ENCODE measurements at regions not wholly inside any gene's neighbourhood (a gene's known extent, or its start where the extent isn't known, plus 50 kb on each side); places are given as distances from the start of the nearest gene placed in this dataset.
A peak's percentile ranks its signal among the peaks of the same experiment; 100 is the strongest.
"Not testable (repeated sequence)": the region's sequence is repeated elsewhere in the genome, so short reads cannot be mapped to it uniquely, and the experiment has no call there.

- DNase-seq; H3K36me3 Mint-ChIP-seq; H3K9me3 Mint-ChIP-seq; H3K27me3 Mint-ChIP-seq; H3K27ac Mint-ChIP-seq; ATAC-seq (ENCODE audit: low read depth in 2 of 2); H3K4me3 Mint-ChIP-seq: not testable (repeated sequence)
- peaks cover 6 to 12% (median 8%) of the 10 kb centered on the region in 3 donors for H3K4me1 Mint-ChIP-seq
Measured at GRCh38 chr7:6929588-6929987, 103.5 kb upstream of the CCZ1B start.

GRCh38 chr7:6930081-6930635 lies 104.1 kb upstream of the CCZ1B start:
- not testable (repeated sequence) for H3K36me3 Mint-ChIP-seq; H3K27me3 Mint-ChIP-seq; H3K9me3 Mint-ChIP-seq; ATAC-seq (ENCODE audit: low read depth in 2 of 2); DNase-seq
- peak overlapping the region in 3 of 8 donors; percentile 6 to 73 (median 20) for H3K4me3 Mint-ChIP-seq
- H3K4me1 Mint-ChIP-seq: peaks cover 6 to 12% (median 8%) of the 10 kb centered on the region in 3 donors
- peak overlapping the region in 2 of 6 donors; percentile 27 to 47 for H3K27ac Mint-ChIP-seq

- H3K9me3 Mint-ChIP-seq; DNase-seq; H3K36me3 Mint-ChIP-seq; H3K27me3 Mint-ChIP-seq; ATAC-seq (ENCODE audit: low read depth in 2 of 2); H3K4me3 Mint-ChIP-seq: not testable (repeated sequence)
- Mint-ChIP-seq H3K4me1 (peaks cover 6 to 12% (median 8%) of the 10 kb centered on the region in 3 donors), H3K27ac (peak overlapping the region in 1 of 6 donors; percentile 47)
Measured at GRCh38 chr7:6930787-6931186, 104.7 kb upstream of the CCZ1B start.

GRCh38 chr7:6931456-6931855 lies 105.4 kb upstream of the CCZ1B start:
- not testable (repeated sequence) for H3K4me3 Mint-ChIP-seq; H3K9me3 Mint-ChIP-seq; DNase-seq; H3K36me3 Mint-ChIP-seq; H3K27me3 Mint-ChIP-seq; ATAC-seq (ENCODE audit: low read depth in 2 of 2); H3K27ac Mint-ChIP-seq
- peaks cover 6 to 12% (median 8%) of the 10 kb centered on the region in 3 donors for H3K4me1 Mint-ChIP-seq

- peaks cover 6 to 12% (median 8%) of the 10 kb centered on the region in 3 donors for H3K4me1 Mint-ChIP-seq
- ATAC-seq (ENCODE audit: low read depth in 2 of 2); DNase-seq; H3K9me3 Mint-ChIP-seq; H3K27me3 Mint-ChIP-seq; H3K36me3 Mint-ChIP-seq; H3K27ac Mint-ChIP-seq; H3K4me3 Mint-ChIP-seq: not testable (repeated sequence)
Measured at GRCh38 chr7:6933954-6934632, 108.0 kb upstream of the CCZ1B start.

- DNase-seq (no peak), ATAC-seq (ENCODE audit: low read depth in 2 of 2) (no peak)
- Mint-ChIP-seq H3K36me3 (no peaks in the 10 kb centered on the region), H3K9me3 (no peaks in the 10 kb centered on the region), H3K27ac (no peak overlapping the region), H3K4me1 (peaks cover 6 to 12% (median 8%) of the 10 kb centered on the region in 3 donors), H3K4me3 (no peak overlapping the region), H3K27me3 (no peaks in the 10 kb centered on the region)
Measured at GRCh38 chr7:6934981-6935380, 108.9 kb upstream of the CCZ1B start.

GRCh38 chr7:6936626-6937025 lies 110.6 kb upstream of the CCZ1B start:
- not testable (repeated sequence) for H3K9me3 Mint-ChIP-seq, H3K4me3 Mint-ChIP-seq

GRCh38 chr7:6937746-6938145 lies 111.7 kb upstream of the CCZ1B start:
- DNase-seq; ATAC-seq (ENCODE audit: low read depth in 2 of 2); H3K4me3 Mint-ChIP-seq; H3K9me3 Mint-ChIP-seq; H3K36me3 Mint-ChIP-seq; H3K27me3 Mint-ChIP-seq; H3K27ac Mint-ChIP-seq; H3K4me1 Mint-ChIP-seq: not testable (repeated sequence)

More at GRCh38 chr7:6936626-6937025, 110.6 kb upstream of the CCZ1B start:
- H3K36me3 Mint-ChIP-seq; ATAC-seq (ENCODE audit: low read depth in 2 of 2); H3K4me1 Mint-ChIP-seq; H3K27ac Mint-ChIP-seq; H3K27me3 Mint-ChIP-seq; DNase-seq: not testable (repeated sequence)

GRCh38 chr7:6938284-6938683 lies 112.2 kb upstream of the CCZ1B start:
- not testable (repeated sequence) for DNase-seq; ATAC-seq (ENCODE audit: low read depth in 2 of 2); H3K4me3 Mint-ChIP-seq; H3K27me3 Mint-ChIP-seq; H3K36me3 Mint-ChIP-seq; H3K27ac Mint-ChIP-seq; H3K9me3 Mint-ChIP-seq; H3K4me1 Mint-ChIP-seq

GRCh38 chr7:6939126-6939525 lies 113.1 kb upstream of the CCZ1B start:
- peak overlapping the region in 1 of 6 donors; percentile 87 for H3K27ac Mint-ChIP-seq
- not testable (repeated sequence) for H3K4me3 Mint-ChIP-seq; H3K36me3 Mint-ChIP-seq; H3K4me1 Mint-ChIP-seq; H3K9me3 Mint-ChIP-seq; DNase-seq; H3K27me3 Mint-ChIP-seq; ATAC-seq (ENCODE audit: low read depth in 2 of 2)

GRCh38 chr7:6939896-6940295 lies 113.8 kb upstream of the CCZ1B start:
- not testable (repeated sequence) for H3K9me3 Mint-ChIP-seq; ATAC-seq (ENCODE audit: low read depth in 2 of 2); H3K4me3 Mint-ChIP-seq; DNase-seq; H3K4me1 Mint-ChIP-seq; H3K36me3 Mint-ChIP-seq; H3K27me3 Mint-ChIP-seq
- H3K27ac Mint-ChIP-seq: peak overlapping the region in 2 of 6 donors; percentile 70 to 82

GRCh38 chr7:6946873-6947272 lies 120.8 kb upstream of the CCZ1B start:
- H3K4me1 Mint-ChIP-seq; DNase-seq; ATAC-seq (ENCODE audit: low read depth in 2 of 2); H3K9me3 Mint-ChIP-seq; H3K36me3 Mint-ChIP-seq; H3K27ac Mint-ChIP-seq: not testable (repeated sequence)
- H3K27me3 Mint-ChIP-seq: peaks cover 11 to 44% (median 21%) of the 10 kb centered on the region in 3 donors
- peak overlapping the region in 1 of 8 donors; percentile 29 for H3K4me3 Mint-ChIP-seq

- ATAC-seq (ENCODE audit: low read depth in 2 of 2); H3K36me3 Mint-ChIP-seq; H3K27ac Mint-ChIP-seq; DNase-seq; H3K9me3 Mint-ChIP-seq; H3K4me3 Mint-ChIP-seq; H3K4me1 Mint-ChIP-seq: not testable (repeated sequence)
- H3K27me3 Mint-ChIP-seq: peaks cover 11 to 51% (median 21%) of the 10 kb centered on the region in 3 donors
Measured at GRCh38 chr7:6950231-6950630, 124.2 kb upstream of the CCZ1B start.

- not testable (repeated sequence) for H3K9me3 Mint-ChIP-seq; H3K4me1 Mint-ChIP-seq; H3K36me3 Mint-ChIP-seq; H3K4me3 Mint-ChIP-seq; DNase-seq; H3K27ac Mint-ChIP-seq; ATAC-seq (ENCODE audit: low read depth in 2 of 2)
- H3K27me3 Mint-ChIP-seq: peaks cover 6 to 42% (median 16%) of the 10 kb centered on the region in 3 donors
Measured at GRCh38 chr7:6951553-6951952, 125.5 kb upstream of the CCZ1B start.
